Keratinocyte (primary cell): ENCODE measurements at regions not wholly inside any gene's neighbourhood (a gene's known extent, or its start where the extent isn't known, plus 50 kb on each side); places are given as distances from the start of the nearest gene placed in this dataset.

Experiments used
- EZH2 ChIP-seq: IDR thresholded peaks from one replicate; pipeline ENCODE4 v1.6.1; 2012; ENCODE audit warnings: inconsistent platforms, mild to moderate bottlenecking, low read length, moderate library complexity
- TF ChIP-seq, protein P1 (sequence below), 3 experiments: IDR thresholded peaks in 1 of 3; conservative IDR thresholded peaks in 1 of 3; optimal IDR thresholded peaks in 1 of 3; 2 replicates in 2 of 3; 3 replicates in 1 of 3; pipeline versions ENCODE3 to v1.5.1; 2011; ENCODE audit warnings: low read length in 3 of 3, mild to moderate bottlenecking in 3 of 3, moderate library complexity in 2 of 3, control low read depth in 1 of 3, inconsistent platforms in 1 of 3; ENCODE audit not compliant: insufficient read depth in 2 of 3; ENCODE audit errors: extremely low read depth in 1 of 3

DNA sequence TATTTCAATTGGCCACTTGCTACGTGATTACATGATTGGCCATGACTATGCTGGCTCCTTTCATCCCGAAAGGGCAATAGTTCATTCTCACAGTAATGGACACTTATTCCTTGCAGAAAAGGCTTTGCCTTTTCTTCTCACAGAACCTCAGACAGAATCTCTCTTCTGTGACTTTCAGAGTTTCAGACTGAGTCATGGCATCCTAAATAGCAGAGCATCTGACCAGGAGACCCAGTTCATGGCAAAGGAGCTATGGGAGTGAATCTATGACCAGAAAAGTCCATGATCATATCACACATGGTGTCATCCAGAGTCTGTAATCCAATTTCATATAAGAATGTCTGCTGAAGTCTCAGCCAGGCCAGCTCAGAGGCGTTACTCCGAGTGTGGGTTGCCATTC lies 263.3 kb upstream of the CLNK start:
- TF ChIP-seq, protein P1, sequence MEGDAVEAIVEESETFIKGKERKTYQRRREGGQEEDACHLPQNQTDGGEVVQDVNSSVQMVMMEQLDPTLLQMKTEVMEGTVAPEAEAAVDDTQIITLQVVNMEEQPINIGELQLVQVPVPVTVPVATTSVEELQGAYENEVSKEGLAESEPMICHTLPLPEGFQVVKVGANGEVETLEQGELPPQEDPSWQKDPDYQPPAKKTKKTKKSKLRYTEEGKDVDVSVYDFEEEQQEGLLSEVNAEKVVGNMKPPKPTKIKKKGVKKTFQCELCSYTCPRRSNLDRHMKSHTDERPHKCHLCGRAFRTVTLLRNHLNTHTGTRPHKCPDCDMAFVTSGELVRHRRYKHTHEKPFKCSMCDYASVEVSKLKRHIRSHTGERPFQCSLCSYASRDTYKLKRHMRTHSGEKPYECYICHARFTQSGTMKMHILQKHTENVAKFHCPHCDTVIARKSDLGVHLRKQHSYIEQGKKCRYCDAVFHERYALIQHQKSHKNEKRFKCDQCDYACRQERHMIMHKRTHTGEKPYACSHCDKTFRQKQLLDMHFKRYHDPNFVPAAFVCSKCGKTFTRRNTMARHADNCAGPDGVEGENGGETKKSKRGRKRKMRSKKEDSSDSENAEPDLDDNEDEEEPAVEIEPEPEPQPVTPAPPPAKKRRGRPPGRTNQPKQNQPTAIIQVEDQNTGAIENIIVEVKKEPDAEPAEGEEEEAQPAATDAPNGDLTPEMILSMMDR (optimal IDR thresholded peaks at IDR 0.05 in 1 of 3, IDR thresholded peaks at IDR 0.05 in 1 of 3, conservative IDR thresholded peaks at IDR 0.05 in 1 of 3; ENCODE audit: extremely low read depth in 1 of 3, insufficient read depth in 2 of 3, low read length in 3 of 3) = no peak
- no peak for TF ChIP-seq EZH2
